Suprapubic skin (tissue), 4 donors: ENCODE measurements at regions not wholly inside any gene's neighbourhood (a gene's known extent, or its start where the extent isn't known, plus 50 kb on each side); places are given as distances from the start of the nearest gene placed in this dataset.

ENCODE experiments used
- DNase-seq, 2 donors: peaks; one replicate each; pipeline ENCODE4 v3.0.0-alpha.2; 2019; ENCODE audit warnings: low spot score in 2 of 2
- H3K27ac ChIP-seq: fragments of 200-600 bp; sonication (generic); one replicate; pipeline ENCODE4 v1.5.1; 2019
- H3K27me3 ChIP-seq: fragments of 200-600 bp; sonication (generic); one replicate; pipeline ENCODE4 v1.5.1; 2019
- H3K36me3 ChIP-seq: fragments of 200-600 bp; sonication (generic); one replicate; pipeline ENCODE4 v1.5.1; 2019
- H3K4me1 ChIP-seq: fragments of 200-600 bp; sonication (generic); one replicate; pipeline ENCODE4 v1.5.1; 2019
- H3K4me3 ChIP-seq: fragments of 200-600 bp; sonication (generic); one replicate; pipeline ENCODE4 v1.5.1; 2019; ENCODE audit warnings: mild to moderate bottlenecking
- H3K9me3 ChIP-seq: fragments of 200-600 bp; sonication (generic); one replicate; pipeline ENCODE4 v1.5.1; 2019
- CTCF ChIP-seq, 2 donors: fragments of 200-600 bp in 1 of 2; fragments of 450-650 bp in 1 of 2; sonication (generic) in 1 of 2; IDR thresholded peaks; one replicate each; pipeline ENCODE4 v1.5.1; 2016 to 2019; ENCODE audit warnings: antibody characterized with exemption in 2 of 2, mild to moderate bottlenecking in 1 of 2, moderate library complexity in 1 of 2
- EP300 ChIP-seq: sonication (generic); formaldehyde crosslinking; IDR thresholded peaks from one replicate; pipeline ENCODE4 v1.6.1; 2017; ENCODE audit warnings: antibody characterized with exemption
- POLR2A ChIP-seq, 2 donors: fragments of 450-650 bp; IDR thresholded peaks; one replicate each; pipeline ENCODE4 v1.6.1; 2017; ENCODE audit warnings: antibody characterized with exemption in 2 of 2, mild to moderate bottlenecking in 2 of 2, moderate library complexity in 2 of 2
- POLR2AphosphoS5 ChIP-seq, 3 donors: sonication (generic); formaldehyde crosslinking; IDR thresholded peaks; one replicate each; pipeline ENCODE4 v1.6.1; 2017; ENCODE audit warnings: antibody characterized with exemption in 3 of 3
- WGBS: methylation state at CpG from one replicate; pipeline ENCODE4 v1.1.5; 2018; 5-methylcytosine and 5-hydroxymethylcytosine counted together

GRCh38 chr13:39263033-39263432, 224.8 kb downstream of the NHLRC3 start:
- H3K9me3 ChIP-seq = no peaks in the 10 kb centered on the region
- H3K36me3 ChIP-seq = no peaks in the 10 kb centered on the region
- no peaks in the 10 kb centered on the region for H3K27me3 ChIP-seq
- WGBS = 23% methylated on average over 1 of the region's 1 CpG
- H3K27ac ChIP-seq = no peak overlapping the region
- H3K4me3 ChIP-seq = no peak overlapping the region
- no peak for DNase-seq
- H3K4me1 ChIP-seq = no peaks in the 10 kb centered on the region
- TF ChIP-seq CTCF (IDR thresholded peaks at IDR 0.05) (peak; percentile 26 to 33), POLR2AphosphoS5 (IDR thresholded peaks at IDR 0.05) (no peak), POLR2A (IDR thresholded peaks at IDR 0.05) (no peak)

GRCh38 chr13:39263531-39263930, 225.3 kb downstream of the NHLRC3 start:
- no peaks in the 10 kb centered on the region for H3K27me3 ChIP-seq
- no peak for TF ChIP-seq POLR2AphosphoS5 (IDR thresholded peaks at IDR 0.05)
- TF ChIP-seq POLR2A (IDR thresholded peaks at IDR 0.05) = no peak
- TF ChIP-seq EP300 = no peak
- no peak for TF ChIP-seq CTCF (IDR thresholded peaks at IDR 0.05)
- H3K4me3 ChIP-seq = no peak overlapping the region
- no peak overlapping the region for H3K27ac ChIP-seq
- no peaks in the 10 kb centered on the region for H3K9me3 ChIP-seq
- DNase-seq = no peak
- H3K36me3 ChIP-seq = no peaks in the 10 kb centered on the region
- H3K4me1 ChIP-seq = no peaks in the 10 kb centered on the region
- 33% methylated on average over 2 of the region's 2 CpGs for WGBS

GRCh38 chr13:39266426-39266825, 228.2 kb downstream of the NHLRC3 start:
- DNase-seq = no peak
- no peak overlapping the region for H3K27ac ChIP-seq
- H3K4me1 ChIP-seq = no peaks in the 10 kb centered on the region
- H3K9me3 ChIP-seq = no peaks in the 10 kb centered on the region
- no peak overlapping the region for H3K4me3 ChIP-seq
- no peaks in the 10 kb centered on the region for H3K27me3 ChIP-seq
- no peaks in the 10 kb centered on the region for H3K36me3 ChIP-seq
- TF ChIP-seq CTCF (IDR thresholded peaks at IDR 0.05) = no peak
- no peak for TF ChIP-seq POLR2AphosphoS5 (IDR thresholded peaks at IDR 0.05)
- no peak for TF ChIP-seq POLR2A (IDR thresholded peaks at IDR 0.05)
- no peak for TF ChIP-seq EP300

- Histone ChIP-seq H3K4me1 (no peaks in the 10 kb centered on the region), H3K4me3 (no peak overlapping the region), H3K9me3 (no peaks in the 10 kb centered on the region), H3K36me3 (no peaks in the 10 kb centered on the region), H3K27ac (no peak overlapping the region), H3K27me3 (no peaks in the 10 kb centered on the region)
- no peak for DNase-seq
- TF ChIP-seq EP300 (no peak), POLR2AphosphoS5 (IDR thresholded peaks at IDR 0.05) (no peak), POLR2A (IDR thresholded peaks at IDR 0.05) (no peak), CTCF (IDR thresholded peaks at IDR 0.05) (no peak)
- 95% methylated on average over 3 of the region's 3 CpGs for WGBS
Observed at GRCh38 chr13:39268398-39268797, 230.1 kb downstream of the NHLRC3 start.

GRCh38 chr13:39269004-39269403, 230.7 kb downstream of the NHLRC3 start:
- WGBS = 64% methylated on average over 2 of the region's 2 CpGs
- TF ChIP-seq POLR2AphosphoS5 (IDR thresholded peaks at IDR 0.05) (no peak), CTCF (IDR thresholded peaks at IDR 0.05) (no peak), POLR2A (IDR thresholded peaks at IDR 0.05) (no peak), EP300 (no peak)
- Histone ChIP-seq H3K27me3 (no peaks in the 10 kb centered on the region), H3K4me1 (no peaks in the 10 kb centered on the region), H3K9me3 (no peaks in the 10 kb centered on the region), H3K27ac (no peak overlapping the region), H3K36me3 (no peaks in the 10 kb centered on the region), H3K4me3 (no peak overlapping the region)
- no peak for DNase-seq
